Fibroblast of lung (primary cell): ENCODE measurements at regions not wholly inside any gene's neighbourhood (a gene's known extent, or its start where the extent isn't known, plus 50 kb on each side); places are given as distances from the start of the nearest gene placed in this dataset.
"Not testable (repeated sequence)": the region's sequence is repeated elsewhere in the genome, so short reads cannot be mapped to it uniquely, and the experiment has no call there.

Source experiments
- DNase-seq, 2 donors: peaks; one replicate each; pipeline versions ENCODE4 v3.0.0 to v3.0.0-alpha.2; 2010; ENCODE audit warnings: low read depth in 2 of 2
- H2AFZ ChIP-seq: 2 replicates; pipeline ENCODE4 v1.5.1; 2012; ENCODE audit warnings: low read length, control low read depth, inconsistent platforms
- H3K27ac ChIP-seq: 2 replicates; pipeline ENCODE4 v1.5.1; 2011; ENCODE audit warnings: low read length, control low read depth; ENCODE audit not compliant: insufficient read depth
- H3K27me3 ChIP-seq: 2 replicates; pipeline ENCODE4 v1.5.1; 2011; ENCODE audit warnings: mild to moderate bottlenecking, low read length; ENCODE audit not compliant: control insufficient read depth, insufficient read depth
- H3K36me3 ChIP-seq: 2 replicates; pipeline ENCODE4 v1.5.1; 2011; ENCODE audit warnings: low read length; ENCODE audit not compliant: control insufficient read depth, insufficient read depth
- H3K4me1 ChIP-seq: 2 replicates; pipeline ENCODE4 v1.5.1; 2011; ENCODE audit warnings: low read length; ENCODE audit not compliant: control insufficient read depth, insufficient read depth; ENCODE audit errors: extremely low read depth
- H3K4me2 ChIP-seq: 2 replicates; pipeline ENCODE4 v1.5.1; 2011; ENCODE audit warnings: low read length, control low read depth; ENCODE audit not compliant: insufficient read depth; ENCODE audit errors: extremely low read depth
- H3K4me3 ChIP-seq, 4 experiments: fragments of 200-600 bp in 1 of 4; sonication (generic) in 1 of 4; replicated peaks in 1 of 4; 2 replicates each; pipeline ENCODE4 v1.5.1; 2011 to 2016; ENCODE audit warnings: low read length in 4 of 4, low read depth in 3 of 4, mild to moderate bottlenecking in 3 of 4, control low read depth in 2 of 4, inconsistent platforms in 1 of 4, mixed read lengths in 1 of 4; ENCODE audit not compliant: insufficient read depth in 1 of 4; ENCODE audit errors: control extremely low read depth in 1 of 4
- H3K79me2 ChIP-seq: 2 replicates; pipeline ENCODE4 v1.5.1; 2012; ENCODE audit warnings: mild to moderate bottlenecking, low read length, inconsistent platforms; ENCODE audit not compliant: control insufficient read depth, insufficient read depth
- H3K9ac ChIP-seq: 2 replicates; pipeline ENCODE4 v1.5.1; 2011; ENCODE audit warnings: mild to moderate bottlenecking, low read length, control low read depth; ENCODE audit not compliant: insufficient read depth
- H3K9me3 ChIP-seq: 2 replicates; pipeline ENCODE4 v1.5.1; 2012; ENCODE audit warnings: low read depth, low read length; ENCODE audit not compliant: control insufficient read depth, insufficient read depth
- H4K20me1 ChIP-seq: 2 replicates; pipeline ENCODE4 v1.5.1; 2011; ENCODE audit warnings: low read length; ENCODE audit not compliant: control insufficient read depth, insufficient read depth; ENCODE audit errors: extremely low read depth
- CTCF ChIP-seq, 2 donors: IDR thresholded peaks in 1 of 2; conservative IDR thresholded peaks in 1 of 2; 1 replicate in 1 of 2; 2 replicates in 1 of 2; pipeline ENCODE4 v1.5.1; 2011 to 2012; ENCODE audit warnings: low read length in 2 of 2, control low read depth in 1 of 2, inconsistent platforms in 1 of 2, low read depth in 1 of 2, mild to moderate bottlenecking in 1 of 2
- EZH2 ChIP-seq: IDR thresholded peaks from 2 replicates; pipeline ENCODE4 v1.5.1; 2012; ENCODE audit warnings: low read length, control low read depth, mild to moderate bottlenecking; ENCODE audit errors: missing control alignments

GRCh38 chr7:33796538-33796937 lies 108.8 kb upstream of the BMPER start:
- H3K27me3 ChIP-seq, result no peaks in the 10 kb centered on the region
- H3K9me3 ChIP-seq, result no peaks in the 10 kb centered on the region
- H2AFZ ChIP-seq, result no peak overlapping the region
- no peaks in the 10 kb centered on the region for H3K36me3 ChIP-seq
- no peak overlapping the region for H3K27ac ChIP-seq
- no peaks in the 10 kb centered on the region for H3K79me2 ChIP-seq
- no peak overlapping the region for H3K4me2 ChIP-seq
- TF ChIP-seq EZH2 (no peak), CTCF (conservative IDR thresholded peaks at IDR 0.05 in 1 of 2, IDR thresholded peaks at IDR 0.05 in 1 of 2; ENCODE audit: low read depth in 1 of 2, low read length in 2 of 2) (no peak)
- no peak overlapping the region for H3K4me3 ChIP-seq
- H3K4me1 ChIP-seq, result no peaks in the 10 kb centered on the region
- no peak overlapping the region for H3K9ac ChIP-seq
- DNase-seq, result no peak
- no peaks in the 10 kb centered on the region for H4K20me1 ChIP-seq

GRCh38 chr7:33797512-33797911 lies 107.8 kb upstream of the BMPER start:
- not testable (repeated sequence) for H3K27ac ChIP-seq, H3K9ac ChIP-seq, DNase-seq, H3K36me3 ChIP-seq, H3K4me1 ChIP-seq, H2AFZ ChIP-seq, H3K9me3 ChIP-seq, H3K4me2 ChIP-seq, H4K20me1 ChIP-seq, H3K4me3 ChIP-seq, H3K79me2 ChIP-seq, H3K27me3 ChIP-seq

- no peak overlapping the region for H2AFZ ChIP-seq
These were observed 106.5 kb upstream of the BMPER start for GRCh38 chr7:33798686-33799325.

More at GRCh38 chr7:33798686-33799325, 106.5 kb upstream of the BMPER start:
- TF ChIP-seq CTCF (conservative IDR thresholded peaks at IDR 0.05 in 1 of 2, IDR thresholded peaks at IDR 0.05 in 1 of 2; ENCODE audit: low read depth in 1 of 2, low read length in 2 of 2), result no peak
- no peak for TF ChIP-seq EZH2
- Histone ChIP-seq H3K4me2 (no peak overlapping the region), H3K9ac (no peak overlapping the region), H3K27me3 (no peaks in the 10 kb centered on the region), H3K4me1 (no peaks in the 10 kb centered on the region), H3K79me2 (no peaks in the 10 kb centered on the region), H3K27ac (no peak overlapping the region), H4K20me1 (no peaks in the 10 kb centered on the region), H3K9me3 (no peaks in the 10 kb centered on the region), H3K36me3 (no peaks in the 10 kb centered on the region), H3K4me3 (no peak overlapping the region)
- DNase-seq, result no peak
